Fibroblast of villous mesenchyme (primary cell): ENCODE measurements at regions not wholly inside any gene's neighbourhood (a gene's known extent, or its start where the extent isn't known, plus 50 kb on each side); places are given as distances from the start of the nearest gene placed in this dataset.

Source experiments
- DNase-seq: peaks from one replicate; pipeline ENCODE4 v3.0.0-alpha.2; 2010; ENCODE audit warnings: low read depth
- H3K4me3 ChIP-seq: 2 replicates; pipeline ENCODE4 v1.5.1; 2011; ENCODE audit warnings: low read depth, mild to moderate bottlenecking, low read length
- CTCF ChIP-seq: IDR thresholded peaks from 2 replicates; pipeline ENCODE4 v1.5.1; 2012; ENCODE audit warnings: low read depth, mild to moderate bottlenecking, low read length; ENCODE audit not compliant: insufficient read depth

DNA sequence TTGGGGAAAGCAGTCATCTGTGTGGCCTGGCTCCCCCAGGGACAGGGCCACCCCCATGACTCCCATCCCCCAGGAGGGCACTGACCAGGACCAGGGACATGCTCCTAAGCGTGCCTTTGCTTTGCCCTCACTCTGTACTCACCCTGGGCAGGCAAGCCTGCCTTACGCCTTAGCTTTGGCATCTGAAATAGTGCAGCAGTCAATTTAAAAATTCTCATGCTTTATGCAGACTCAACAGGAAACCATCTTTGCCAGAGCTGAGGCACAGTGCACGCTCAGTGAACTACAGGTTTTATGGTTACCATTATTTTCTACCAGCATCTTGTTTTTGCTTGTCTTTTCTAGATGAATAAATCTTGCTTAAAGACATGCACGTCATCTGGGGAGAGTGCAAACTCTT is 323.5 kb downstream of the IRX2 start:
- DNase-seq: no peak
- no peak overlapping the region for H3K4me3 ChIP-seq
- TF ChIP-seq CTCF: no peak

DNA sequence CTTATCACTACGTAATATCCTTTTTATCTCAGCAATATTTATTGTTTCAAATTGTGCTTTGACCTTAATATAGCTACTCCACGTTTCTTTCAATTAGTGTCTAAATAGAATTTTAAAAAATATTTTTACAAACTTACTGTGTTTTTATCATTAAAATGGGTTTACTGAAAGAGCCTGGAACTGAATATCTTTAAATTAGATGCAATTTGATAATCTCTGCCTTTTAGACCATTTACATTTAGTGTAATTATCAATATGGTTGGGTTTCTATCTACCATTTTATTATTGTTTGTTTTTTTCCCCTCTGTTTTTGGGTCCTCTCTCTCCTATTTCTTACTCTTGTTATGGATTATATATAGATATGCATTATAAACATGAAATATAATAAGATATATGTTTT is 327.8 kb downstream of the IRX2 start:
- TF ChIP-seq CTCF: no peak
- DNase-seq: no peak
- no peak overlapping the region for H3K4me3 ChIP-seq

- no peak for TF ChIP-seq CTCF
- no peak for DNase-seq
- H3K4me3 ChIP-seq: no peak overlapping the region
Observed at GRCh38 chr5:2417301-2417700, 334.2 kb downstream of the IRX2 start.

DNA sequence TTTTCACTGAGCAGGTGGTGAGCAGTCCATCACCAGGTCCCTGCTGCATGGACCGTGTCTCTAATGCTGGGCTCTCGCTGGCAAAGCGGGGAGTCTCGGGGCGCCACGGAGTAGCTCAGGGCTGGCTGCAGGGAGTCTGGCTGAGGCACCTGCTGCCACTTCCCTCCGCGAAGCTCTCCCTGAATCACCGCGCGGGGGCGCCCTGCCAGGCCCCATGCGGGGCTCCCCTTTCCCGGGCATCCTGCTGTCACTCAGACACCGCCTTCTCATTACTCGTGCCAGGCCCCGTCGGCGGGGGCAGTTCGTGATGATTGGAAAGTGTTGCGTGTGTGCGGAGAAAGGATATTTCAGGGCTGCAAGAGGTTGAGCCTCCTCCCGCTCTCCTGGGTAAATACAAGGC is 335.8 kb downstream of the IRX2 start:
- TF ChIP-seq CTCF: no peak
- H3K4me3 ChIP-seq: no peak overlapping the region
- no peak for DNase-seq

DNA sequence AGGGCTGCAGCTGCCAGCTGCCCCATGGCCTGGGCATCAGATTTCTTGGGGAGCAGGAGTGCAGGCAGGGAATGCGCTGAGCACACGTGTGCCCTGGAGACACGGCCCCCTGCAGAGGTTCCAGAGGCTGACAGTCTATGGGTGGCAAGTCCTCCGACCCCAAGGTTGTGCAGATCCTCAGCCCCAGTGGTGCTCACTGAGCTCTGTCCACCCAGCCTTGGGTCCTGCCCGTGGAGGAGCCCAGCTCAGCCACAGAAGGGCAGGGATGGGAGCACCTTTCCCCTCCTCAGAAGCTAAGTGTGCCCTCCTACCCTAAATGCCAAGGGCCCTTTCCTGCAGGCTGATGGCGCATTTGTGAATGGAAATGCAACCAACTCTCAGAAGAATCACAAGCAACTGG is 341.0 kb downstream of the IRX2 start:
- no peak overlapping the region for H3K4me3 ChIP-seq
- no peak for TF ChIP-seq CTCF
- no peak for DNase-seq

DNA sequence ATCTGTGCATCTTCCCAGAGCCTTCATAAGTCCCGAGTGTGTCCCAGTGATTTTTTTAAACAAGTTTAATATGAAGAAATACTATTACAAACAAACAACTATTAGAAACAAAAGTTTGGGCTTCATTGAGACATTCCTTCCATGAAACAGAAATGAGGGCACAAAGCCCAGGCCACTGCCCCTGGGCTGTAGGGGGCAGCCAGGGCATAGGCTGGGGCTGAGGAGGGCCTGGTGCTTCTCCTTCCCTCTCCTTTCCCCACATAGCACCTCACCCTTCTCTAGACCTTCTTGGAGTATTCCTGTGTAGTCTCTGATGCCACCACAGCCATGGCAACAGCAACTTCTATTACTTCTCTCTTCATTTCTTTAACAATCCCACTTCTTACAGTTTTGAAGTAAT is 348.2 kb downstream of the IRX2 start:
- no peak for TF ChIP-seq CTCF
- no peak for DNase-seq
- no peak overlapping the region for H3K4me3 ChIP-seq

DNA sequence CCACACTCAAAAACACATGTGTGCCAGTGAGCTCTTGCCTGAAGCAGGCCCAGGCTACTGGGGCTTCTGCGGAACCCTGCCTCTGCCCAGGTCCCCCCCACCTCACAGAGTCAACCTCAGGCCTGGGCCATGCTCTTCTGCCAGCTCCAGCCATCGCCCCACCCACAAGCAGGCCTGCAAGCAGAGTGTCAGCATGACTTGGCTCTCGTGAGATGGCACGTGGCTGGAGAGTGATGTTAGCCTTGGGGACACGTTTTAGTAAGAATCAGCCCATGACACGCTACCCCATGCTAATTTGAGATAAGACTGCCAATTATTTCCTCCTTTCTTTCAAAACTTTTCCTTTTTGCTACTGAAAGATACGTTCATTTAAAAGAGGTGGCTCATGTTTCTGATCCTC is 351.7 kb downstream of the IRX2 start:
- no peak overlapping the region for H3K4me3 ChIP-seq
- no peak for TF ChIP-seq CTCF
- no peak for DNase-seq
